ENCODE measurements at regions not wholly inside any gene's neighbourhood (a gene's known extent, or its start where the extent isn't known, plus 50 kb on each side); places are given as distances from the start of the nearest gene placed in this dataset.

DNA sequence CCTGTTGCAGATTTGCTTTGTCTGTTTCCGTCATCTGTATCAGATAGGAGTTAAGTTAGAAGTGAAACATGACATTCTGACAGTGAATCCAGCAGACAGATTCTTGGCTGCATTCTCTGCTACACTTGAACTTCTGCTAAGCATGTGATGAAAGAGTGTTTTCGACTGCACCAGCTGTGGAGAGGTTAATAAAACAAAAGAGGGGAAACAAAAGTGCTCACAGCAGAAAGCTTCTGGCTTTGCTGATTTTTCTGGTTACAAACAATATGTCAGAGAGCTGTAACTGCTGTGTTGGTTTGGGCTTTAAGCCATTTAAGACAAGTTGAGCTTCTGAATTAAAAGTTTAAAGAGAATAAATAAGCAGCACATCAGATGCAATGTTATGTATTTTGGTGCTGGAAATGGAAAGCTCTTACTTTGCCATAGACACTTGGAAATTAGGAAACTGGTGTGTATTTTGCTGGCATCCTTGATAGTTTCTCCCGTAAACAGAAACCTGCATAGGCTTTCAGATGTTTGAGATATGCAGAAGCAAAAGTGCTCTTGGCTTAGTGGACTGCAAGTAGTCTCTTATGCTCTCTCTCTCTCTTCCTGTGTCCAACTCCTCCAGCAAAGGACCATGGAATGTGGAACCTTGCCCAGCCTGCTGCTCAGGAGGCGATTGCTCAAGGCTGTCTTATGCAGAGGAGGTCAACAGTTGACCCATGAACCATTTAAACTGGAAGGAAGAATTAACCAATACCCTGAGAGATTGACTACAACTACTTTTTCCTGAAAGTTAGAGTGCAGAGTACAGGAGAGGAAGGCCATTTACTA lies 104.9 kb downstream of the RPS12 start:
- TF ChIP-seq CTCF (IDR thresholded peaks at IDR 0.05) (no peak), EZH2 (IDR thresholded peaks at IDR 0.05; ENCODE audit: borderline replicate concordance, insufficient read depth, low read depth, low read length, poor library complexity, severe bottlenecking) (no peak)
